Hematopoietic multipotent progenitor cell treated with erythropoietin and hydrocortisone succinate and interleukin-3 and kit ligand, for 6 days (in vitro differentiated cells): ENCODE measurements at regions not wholly inside any gene's neighbourhood (a gene's known extent, or its start where the extent isn't known, plus 50 kb on each side); places are given as distances from the start of the nearest gene placed in this dataset.

Source experiments
- DNase-seq: peaks from one replicate; pipeline ENCODE4 v3.0.0-alpha.2; 2015

DNA sequence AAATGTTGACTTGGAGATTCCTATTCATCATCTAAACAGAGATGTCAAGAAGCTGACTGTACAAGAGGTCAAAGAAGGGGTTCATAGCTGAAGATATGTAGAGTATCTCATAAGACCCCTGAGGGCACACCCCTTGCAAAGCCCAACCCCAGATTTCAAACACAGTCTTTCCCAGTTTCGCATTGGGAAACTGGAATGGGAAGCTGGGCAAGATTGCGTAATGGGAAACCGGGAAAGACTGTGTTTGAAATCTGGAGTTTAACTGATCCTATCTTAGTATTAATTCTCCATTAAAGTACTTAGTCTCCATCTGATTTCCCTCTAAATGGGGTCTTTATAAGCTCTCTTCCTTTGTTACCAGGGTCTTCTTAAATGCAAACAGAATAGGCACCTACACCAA is 99.5 kb downstream of the FAM76B start:
- DNase-seq = no peak

DNA sequence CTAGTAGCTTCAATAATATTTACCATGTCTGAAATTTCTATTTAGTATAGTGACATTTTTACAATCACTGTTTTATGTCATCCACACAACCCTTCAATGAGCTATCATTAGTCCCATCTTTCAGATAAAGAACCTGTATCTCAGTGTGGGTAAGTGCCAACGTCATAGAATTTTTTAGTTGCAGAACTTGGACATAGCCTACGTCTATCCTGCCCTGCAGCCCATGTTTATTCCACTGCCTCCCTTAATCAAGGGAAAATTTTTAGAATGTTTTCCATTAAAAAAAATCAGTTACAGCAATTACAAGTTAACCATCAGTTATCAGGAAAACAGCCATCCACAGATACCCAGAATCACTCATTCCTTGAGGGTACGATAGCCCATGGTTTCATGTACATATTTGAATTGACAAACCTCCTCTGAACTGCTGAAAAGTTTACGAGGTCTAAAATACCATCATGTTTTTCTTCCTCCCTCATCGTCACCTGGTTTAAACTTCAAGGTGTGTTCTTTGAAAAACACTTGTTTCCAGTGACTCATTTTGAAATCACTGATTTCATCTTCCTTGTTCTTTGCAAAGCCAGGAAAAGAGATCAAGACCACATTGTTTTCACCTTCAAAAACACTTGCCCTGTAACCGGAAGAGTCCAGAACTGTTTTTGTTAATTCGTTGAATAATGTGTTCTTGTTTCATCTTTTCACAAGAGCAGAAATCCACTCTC is 100.9 kb downstream of the FAM76B start:
- no peak for DNase-seq

DNA sequence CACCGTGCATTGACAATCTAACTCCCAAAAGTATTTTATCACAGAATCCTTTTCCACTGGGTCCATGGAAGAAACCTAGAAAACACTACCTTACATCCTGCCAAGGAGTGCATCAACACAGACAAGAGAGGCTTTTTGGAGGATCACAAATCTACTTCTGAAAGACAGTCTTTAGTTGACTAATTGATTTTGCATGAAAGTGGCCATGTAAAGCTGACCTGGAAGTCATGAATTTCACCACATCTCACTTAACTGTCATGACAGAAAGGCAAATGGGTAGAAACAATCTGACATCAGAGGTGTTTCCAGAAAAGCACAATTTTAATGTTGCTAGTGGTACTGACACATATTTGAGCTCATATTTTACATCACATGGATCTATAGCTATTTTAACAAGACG is 101.6 kb downstream of the FAM76B start:
- no peak for DNase-seq

DNA sequence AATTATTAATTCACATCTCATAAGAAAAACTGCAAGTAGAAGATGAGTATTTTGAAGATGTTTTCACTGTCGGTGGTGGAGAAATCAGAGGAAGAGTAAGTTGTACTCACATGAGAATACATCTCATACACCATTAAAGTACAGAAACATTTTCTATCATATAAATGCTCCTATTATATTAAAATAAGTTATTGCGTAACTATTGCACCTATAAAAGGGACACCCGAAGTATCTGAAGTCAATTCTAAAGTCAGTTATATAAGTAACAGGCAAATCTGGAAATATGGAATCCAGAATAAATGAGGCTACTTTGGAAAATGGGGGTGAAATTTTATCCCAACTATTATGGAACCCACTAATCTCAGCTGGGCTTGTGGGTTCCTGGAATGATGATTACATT is 103.3 kb downstream of the FAM76B start:
- no peak for DNase-seq

DNA sequence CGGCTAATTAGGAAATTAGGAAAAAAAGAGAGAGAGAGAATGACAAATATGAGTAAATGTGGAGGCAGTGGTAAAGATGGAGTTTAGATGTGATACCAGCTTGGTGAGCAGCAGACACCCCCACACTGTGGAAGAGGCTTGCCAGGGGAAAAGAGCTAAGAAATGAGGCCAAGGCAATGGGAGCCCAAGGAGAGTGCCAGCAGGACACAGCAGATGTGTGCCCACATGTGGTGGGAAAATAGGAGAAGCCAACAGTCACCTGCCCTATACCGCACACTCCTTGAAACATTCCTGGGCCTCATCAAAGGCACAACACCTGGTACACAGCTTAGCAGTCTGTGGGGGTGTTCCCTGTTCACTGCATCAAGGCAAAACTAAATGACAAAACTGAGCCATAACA is 104.9 kb downstream of the FAM76B start:
- no peak for DNase-seq

DNA sequence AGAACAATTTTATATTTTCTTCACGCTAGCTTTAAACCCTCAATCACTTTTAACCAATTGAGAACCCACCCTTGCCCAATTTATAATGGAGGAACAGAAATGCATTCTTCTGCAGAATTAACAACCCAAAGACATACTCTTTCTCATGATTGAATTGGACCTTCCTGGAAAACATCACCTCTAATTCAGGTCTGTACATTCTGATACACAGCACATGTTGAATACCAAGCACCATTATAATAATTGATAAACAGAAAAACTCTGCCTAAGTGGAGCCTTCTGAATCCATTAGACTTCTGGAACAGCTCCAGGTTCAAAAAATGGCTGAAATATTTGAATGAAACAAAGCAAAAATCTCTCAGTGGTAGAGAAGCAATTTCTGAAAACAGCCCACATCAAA is 105.4 kb downstream of the FAM76B start:
- DNase-seq = no peak

DNA sequence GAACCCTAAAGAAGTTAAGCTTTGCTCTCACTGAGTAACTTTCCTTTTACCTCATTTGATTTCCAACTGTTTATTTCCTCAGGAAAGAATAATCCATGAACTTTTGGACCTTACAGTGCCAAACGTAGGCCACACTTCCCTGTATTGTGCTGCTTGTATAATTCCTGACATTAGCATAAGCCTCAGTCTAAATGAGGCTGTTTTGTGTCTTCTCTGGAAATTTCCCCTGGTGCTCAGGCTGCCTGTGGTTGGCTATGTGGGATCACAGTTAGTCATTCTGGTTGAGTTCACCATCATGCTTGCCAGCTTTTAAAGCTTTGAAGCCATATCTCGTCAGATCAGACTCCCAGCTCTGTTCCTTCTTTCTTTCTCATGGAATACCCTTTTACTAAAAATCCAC is 107.0 kb downstream of the FAM76B start:
- no peak for DNase-seq

- DNase-seq = no peak
Measured at GRCh38 chr11:95680169-95680929, 109.2 kb downstream of the FAM76B start.

- DNase-seq = no peak
Measured at GRCh38 chr11:95678988-95679387, 110.6 kb downstream of the FAM76B start.

- DNase-seq = no peak
Measured at GRCh38 chr11:95676308-95676707, 113.3 kb downstream of the FAM76B start.

DNA sequence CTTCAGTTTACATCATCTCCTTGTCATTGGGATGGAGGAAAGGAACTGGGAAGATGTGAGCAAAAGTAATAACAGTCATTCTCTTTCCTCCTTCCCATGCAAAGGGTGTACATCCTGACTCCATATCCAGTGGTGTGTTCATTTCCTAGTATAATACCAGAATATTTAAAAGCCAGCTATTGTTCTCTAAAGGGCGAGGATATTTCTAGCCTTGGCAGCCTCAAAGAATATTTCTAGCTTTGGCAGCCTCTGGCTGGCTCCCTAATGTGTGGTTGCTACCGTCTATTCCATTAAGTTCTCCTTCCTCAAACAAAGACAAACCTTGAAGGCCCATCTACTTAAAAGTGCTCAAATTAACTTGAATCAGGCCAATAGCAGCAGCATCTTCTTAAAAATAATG is 114.0 kb downstream of the FAM76B start:
- no peak for DNase-seq

DNA sequence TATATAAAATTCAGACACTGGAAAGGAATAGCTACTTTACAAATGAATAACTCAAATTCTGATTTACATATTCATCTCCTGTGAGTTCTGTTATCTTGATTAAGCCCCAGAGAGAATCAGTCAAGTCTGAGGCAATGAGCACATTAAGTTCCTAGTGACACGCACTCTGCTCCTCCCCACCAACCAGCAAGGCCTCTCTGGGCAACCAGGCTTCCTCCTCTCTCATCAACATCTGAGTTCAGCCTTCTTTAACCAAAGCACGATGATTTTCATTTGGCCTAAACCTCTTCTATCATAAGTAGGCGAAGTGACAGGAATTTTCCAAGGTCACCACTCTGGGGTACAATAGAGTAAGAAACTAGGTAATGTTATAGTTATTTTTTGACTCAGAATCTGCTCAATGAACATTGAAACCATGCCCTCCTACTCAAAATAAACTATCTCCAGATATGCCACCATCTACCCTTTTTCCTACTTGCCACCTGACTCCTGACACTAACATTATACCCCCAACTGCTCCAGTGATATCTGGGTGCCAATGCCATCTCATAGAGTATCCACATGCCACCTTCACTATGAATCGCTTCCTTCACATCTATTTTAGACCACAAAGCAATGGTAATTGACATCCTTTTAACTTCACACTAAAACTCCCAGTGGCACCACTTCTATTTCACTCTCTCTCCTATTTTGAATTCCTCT is 114.8 kb downstream of the FAM76B start:
- no peak for DNase-seq

GRCh38 chr11:95671768-95672167 is 117.8 kb downstream of the FAM76B start:
- DNase-seq = no peak

DNA sequence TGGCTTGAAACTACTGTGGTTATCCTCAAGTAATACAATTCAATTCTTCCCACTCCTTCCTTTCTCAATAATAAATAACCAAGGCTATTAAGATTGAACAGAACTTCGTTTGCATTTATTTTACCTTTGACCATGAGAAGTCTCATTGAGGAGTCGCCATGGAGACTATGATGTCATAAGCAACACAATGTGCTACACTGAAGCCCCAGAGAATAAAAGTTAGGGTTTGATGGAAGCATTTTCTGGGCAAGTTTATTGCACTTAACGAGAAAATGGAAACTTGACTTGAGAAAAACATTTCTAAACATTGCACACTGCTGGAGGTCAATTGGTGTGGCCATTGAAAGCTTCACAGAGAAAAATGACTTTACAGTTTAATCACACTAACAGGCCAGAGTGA is 121.5 kb downstream of the FAM76B start:
- DNase-seq = no peak

DNA sequence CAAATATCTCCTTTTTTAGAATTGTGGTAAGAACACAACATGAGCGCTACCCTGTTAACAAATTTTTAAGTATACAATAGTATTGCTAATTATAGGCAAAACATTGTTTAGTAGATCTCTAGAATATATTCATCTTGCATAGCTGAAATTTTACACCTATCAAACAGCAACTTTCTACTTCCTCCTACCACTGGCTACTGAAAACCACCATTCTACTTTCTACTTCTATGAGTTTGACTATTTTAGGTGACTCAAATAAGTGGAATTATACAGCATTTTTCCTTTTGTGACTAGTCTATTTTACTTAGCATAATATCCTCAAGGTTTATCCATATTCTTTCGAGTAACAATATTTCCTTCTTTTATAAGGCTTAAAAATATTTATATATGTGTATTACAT is 128.4 kb downstream of the FAM76B start:
- DNase-seq = no peak

- DNase-seq = no peak
Measured at GRCh38 chr11:95660038-95660437, 129.5 kb downstream of the FAM76B start.

DNA sequence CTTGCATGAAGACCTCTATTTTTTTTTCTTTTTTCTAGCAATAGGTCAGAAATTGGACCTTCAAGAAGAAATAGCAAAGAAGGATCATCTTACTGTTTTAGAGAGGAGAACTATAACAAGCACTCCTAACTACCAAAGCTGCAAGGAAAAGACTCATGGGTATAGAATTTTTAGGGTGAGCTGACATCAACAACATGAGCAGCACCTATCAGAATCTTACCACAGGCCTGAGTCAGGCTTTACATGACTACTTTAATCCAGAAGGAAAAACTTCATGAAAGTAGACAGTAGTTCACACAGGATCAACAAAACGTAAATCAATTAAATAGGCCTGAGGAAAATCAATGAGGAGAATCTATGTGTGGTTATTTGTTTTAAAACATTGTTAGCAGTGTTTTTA is 130.5 kb downstream of the FAM76B start:
- DNase-seq = no peak

- no peak for DNase-seq
Measured at GRCh38 chr11:95655536-95655935, 134.0 kb downstream of the FAM76B start.

DNA sequence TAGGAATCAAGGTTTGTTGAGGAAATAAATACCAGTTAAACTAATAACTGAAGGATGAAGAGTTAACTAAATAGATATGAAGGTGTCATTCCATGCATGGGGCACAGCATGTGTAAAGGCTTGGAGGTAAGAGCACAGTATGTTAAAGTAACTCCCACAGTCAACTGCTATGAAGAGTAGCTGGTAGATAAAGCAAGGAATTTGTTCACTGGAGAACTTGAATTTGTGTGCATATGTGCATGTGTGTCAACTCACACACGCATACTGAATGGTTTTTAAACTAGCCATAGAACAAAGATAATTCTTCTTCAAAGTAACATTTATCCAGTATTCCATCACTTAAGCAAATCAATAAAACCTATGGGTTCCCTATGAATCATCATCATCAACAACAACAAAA is 135.9 kb downstream of the FAM76B start:
- no peak for DNase-seq

DNA sequence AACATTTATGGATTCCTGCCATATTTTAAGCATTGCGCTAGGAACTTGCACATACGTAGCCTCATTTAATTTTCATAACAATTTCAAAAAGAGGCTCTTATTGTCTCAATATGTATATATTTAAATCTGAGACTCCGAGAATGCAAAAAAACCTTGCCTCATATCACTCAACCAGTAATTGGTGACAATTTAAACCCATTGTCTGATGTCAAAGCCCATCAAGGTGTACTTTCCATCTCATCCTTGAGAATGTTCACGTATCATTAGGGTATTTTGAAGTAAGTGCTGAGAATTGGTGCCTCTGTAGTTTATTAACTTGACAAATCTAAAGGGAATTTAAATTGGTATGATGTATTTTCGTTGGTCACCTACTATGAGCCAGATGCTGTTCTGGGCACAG is 136.5 kb downstream of the FAM76B start:
- DNase-seq = no peak

- DNase-seq = peak; percentile 94
Measured at GRCh38 chr11:95652002-95652472, 137.5 kb downstream of the FAM76B start.

GRCh38 chr11:95650276-95650675 is 139.3 kb downstream of the FAM76B start:
- peak; percentile 33 for DNase-seq

DNA sequence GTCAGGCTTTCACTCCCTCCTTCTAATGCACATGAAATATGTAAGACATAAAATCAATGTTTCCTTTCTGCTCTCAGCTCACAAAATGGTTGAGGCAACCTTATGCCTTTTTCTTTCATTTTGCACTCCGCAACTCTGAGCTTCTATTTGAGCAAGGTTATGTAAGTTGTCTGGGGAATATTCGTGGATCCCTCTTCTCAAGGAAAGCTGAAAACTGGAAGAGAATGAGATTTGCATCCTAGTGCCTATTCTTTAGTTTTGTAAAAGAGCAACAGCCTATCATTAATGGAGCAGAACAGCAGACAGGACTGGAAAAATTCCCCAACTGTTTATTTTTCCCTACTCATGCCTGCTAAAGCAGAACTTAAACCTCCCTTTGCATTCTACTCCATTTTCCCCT is 141.7 kb downstream of the FAM76B start:
- DNase-seq = no peak

DNA sequence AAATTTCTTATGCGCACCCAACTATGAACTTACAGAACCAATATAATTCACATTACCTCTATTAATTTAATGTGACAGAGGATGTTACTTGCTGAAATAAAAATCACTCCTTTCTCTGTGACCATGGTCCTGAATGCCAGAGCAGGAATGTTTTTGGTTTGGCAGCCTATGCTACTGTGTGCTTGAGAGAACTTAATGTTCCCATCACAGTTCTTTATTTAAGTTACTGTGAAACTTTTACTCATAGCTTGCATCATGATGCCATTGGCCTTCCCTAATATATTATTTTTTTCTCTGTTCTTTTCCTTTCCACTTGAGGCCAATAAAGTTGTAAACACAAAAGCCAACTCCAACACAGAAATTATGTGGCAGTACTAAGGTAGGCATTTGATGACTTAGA is 142.2 kb downstream of the FAM76B start:
- no peak for DNase-seq
